HL-60 (cell line): ENCODE measurements at regions not wholly inside any gene's neighbourhood (a gene's known extent, or its start where the extent isn't known, plus 50 kb on each side); places are given as distances from the start of the nearest gene placed in this dataset.

Source experiments
- DNase-seq, 2 experiments: peaks; one replicate each; pipeline ENCODE4 v3.0.0-alpha.2; 2010 to 2020; ENCODE audit warnings: low read depth in 1 of 2, low spot score in 1 of 2
- H3K27ac ChIP-seq: fragments of 250-450 bp; sonication (Bioruptor Pico); replicated peaks from 2 replicates; pipeline ENCODE4 v1.5.1; 2020; ENCODE audit warnings: mild to moderate bottlenecking, moderate library complexity
- H3K27me3 ChIP-seq: fragments of 250-450 bp; sonication (Bioruptor Pico); 2 replicates; pipeline ENCODE4 v1.5.1; 2021; ENCODE audit warnings: mild to moderate bottlenecking, moderate library complexity; ENCODE audit not compliant: insufficient read depth, poor library complexity, severe bottlenecking
- H3K4me3 ChIP-seq: replicated peaks from 2 replicates; pipeline ENCODE4 v1.5.1; 2011; ENCODE audit warnings: mild to moderate bottlenecking, control low read depth, low read length; ENCODE audit not compliant: insufficient read depth
- CTCF ChIP-seq: IDR thresholded peaks from one replicate; pipeline ENCODE4 v1.5.1; 2011; ENCODE audit warnings: low read length, control low read depth, inconsistent platforms; ENCODE audit not compliant: insufficient read depth
- GABPA ChIP-seq: IDR thresholded peaks from 2 replicates; pipeline ENCODE4 v1.6.1; 2012; ENCODE audit warnings: low read depth
- POLR2AphosphoS5 ChIP-seq: IDR thresholded peaks from 2 replicates; pipeline ENCODE4 v1.6.1; 2012; ENCODE audit warnings: low read depth
- SPI1 ChIP-seq: IDR thresholded peaks from 2 replicates; pipeline ENCODE4 v1.6.1; 2012; ENCODE audit warnings: low read depth, mild to moderate bottlenecking, borderline replicate concordance
- TF ChIP-seq, protein P1 (sequence below): IDR thresholded peaks from 2 replicates; pipeline ENCODE4 v1.6.1; 2012; ENCODE audit warnings: low read depth; ENCODE audit not compliant: insufficient replicate concordance

DNA sequence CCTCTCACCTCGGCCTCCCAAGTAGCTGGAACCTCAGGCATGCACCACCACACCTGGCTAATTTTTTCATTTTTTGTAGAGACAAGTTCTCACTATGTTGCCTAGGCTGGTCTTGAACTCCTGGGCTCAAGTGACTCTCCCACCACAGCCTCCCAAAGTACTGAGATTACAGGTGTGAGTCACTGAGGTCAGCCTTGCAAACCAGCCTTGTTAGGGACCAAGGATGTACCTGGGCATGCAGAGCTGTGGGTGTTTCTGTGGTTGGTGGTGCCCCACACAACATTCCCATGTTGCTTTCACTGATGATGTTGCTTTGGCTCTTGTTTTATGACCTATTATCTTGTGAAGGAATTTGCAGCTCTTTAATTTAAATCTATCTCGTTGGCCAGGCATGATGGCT lies 54.8 kb downstream of the OTUD1 start:
- TF ChIP-seq, protein P1, sequence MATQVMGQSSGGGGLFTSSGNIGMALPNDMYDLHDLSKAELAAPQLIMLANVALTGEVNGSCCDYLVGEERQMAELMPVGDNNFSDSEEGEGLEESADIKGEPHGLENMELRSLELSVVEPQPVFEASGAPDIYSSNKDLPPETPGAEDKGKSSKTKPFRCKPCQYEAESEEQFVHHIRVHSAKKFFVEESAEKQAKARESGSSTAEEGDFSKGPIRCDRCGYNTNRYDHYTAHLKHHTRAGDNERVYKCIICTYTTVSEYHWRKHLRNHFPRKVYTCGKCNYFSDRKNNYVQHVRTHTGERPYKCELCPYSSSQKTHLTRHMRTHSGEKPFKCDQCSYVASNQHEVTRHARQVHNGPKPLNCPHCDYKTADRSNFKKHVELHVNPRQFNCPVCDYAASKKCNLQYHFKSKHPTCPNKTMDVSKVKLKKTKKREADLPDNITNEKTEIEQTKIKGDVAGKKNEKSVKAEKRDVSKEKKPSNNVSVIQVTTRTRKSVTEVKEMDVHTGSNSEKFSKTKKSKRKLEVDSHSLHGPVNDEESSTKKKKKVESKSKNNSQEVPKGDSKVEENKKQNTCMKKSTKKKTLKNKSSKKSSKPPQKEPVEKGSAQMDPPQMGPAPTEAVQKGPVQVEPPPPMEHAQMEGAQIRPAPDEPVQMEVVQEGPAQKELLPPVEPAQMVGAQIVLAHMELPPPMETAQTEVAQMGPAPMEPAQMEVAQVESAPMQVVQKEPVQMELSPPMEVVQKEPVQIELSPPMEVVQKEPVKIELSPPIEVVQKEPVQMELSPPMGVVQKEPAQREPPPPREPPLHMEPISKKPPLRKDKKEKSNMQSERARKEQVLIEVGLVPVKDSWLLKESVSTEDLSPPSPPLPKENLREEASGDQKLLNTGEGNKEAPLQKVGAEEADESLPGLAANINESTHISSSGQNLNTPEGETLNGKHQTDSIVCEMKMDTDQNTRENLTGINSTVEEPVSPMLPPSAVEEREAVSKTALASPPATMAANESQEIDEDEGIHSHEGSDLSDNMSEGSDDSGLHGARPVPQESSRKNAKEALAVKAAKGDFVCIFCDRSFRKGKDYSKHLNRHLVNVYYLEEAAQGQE, result no peak
- TF ChIP-seq CTCF, result no peak
- TF ChIP-seq POLR2AphosphoS5, result no peak
- TF ChIP-seq SPI1, result no peak
- TF ChIP-seq GABPA, result no peak
- Histone ChIP-seq H3K27ac (no peak overlapping the region), H3K27me3 (no peaks in the 10 kb centered on the region), H3K4me3 (no peak overlapping the region)
- no peak for DNase-seq

DNA sequence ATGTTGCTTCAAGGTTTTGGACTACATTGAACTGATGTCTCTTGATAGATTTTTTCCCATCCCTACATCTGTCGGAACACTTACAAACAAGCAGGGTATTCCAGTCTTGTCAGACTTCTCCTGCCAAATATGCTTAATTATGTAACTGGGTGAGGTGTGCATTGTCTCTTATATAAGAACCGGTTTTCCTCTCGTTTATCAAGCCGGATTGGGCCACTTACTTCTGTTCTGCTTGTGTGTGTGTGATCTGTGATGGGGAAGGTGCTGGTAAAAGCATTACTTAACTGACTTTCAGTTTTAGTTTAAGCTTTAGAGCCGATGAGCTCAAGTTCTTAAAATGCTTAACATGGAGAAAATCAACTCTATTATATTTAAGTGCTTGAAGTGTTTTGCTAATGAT lies 57.9 kb downstream of the OTUD1 start:
- DNase-seq, result no peak
- Histone ChIP-seq H3K4me3 (no peak overlapping the region), H3K27ac (no peak overlapping the region), H3K27me3 (no peaks in the 10 kb centered on the region)
- TF ChIP-seq SPI1, result no peak
- TF ChIP-seq, protein P1, result no peak
- TF ChIP-seq GABPA, result no peak
- TF ChIP-seq POLR2AphosphoS5, result no peak
- no peak for TF ChIP-seq CTCF

DNA sequence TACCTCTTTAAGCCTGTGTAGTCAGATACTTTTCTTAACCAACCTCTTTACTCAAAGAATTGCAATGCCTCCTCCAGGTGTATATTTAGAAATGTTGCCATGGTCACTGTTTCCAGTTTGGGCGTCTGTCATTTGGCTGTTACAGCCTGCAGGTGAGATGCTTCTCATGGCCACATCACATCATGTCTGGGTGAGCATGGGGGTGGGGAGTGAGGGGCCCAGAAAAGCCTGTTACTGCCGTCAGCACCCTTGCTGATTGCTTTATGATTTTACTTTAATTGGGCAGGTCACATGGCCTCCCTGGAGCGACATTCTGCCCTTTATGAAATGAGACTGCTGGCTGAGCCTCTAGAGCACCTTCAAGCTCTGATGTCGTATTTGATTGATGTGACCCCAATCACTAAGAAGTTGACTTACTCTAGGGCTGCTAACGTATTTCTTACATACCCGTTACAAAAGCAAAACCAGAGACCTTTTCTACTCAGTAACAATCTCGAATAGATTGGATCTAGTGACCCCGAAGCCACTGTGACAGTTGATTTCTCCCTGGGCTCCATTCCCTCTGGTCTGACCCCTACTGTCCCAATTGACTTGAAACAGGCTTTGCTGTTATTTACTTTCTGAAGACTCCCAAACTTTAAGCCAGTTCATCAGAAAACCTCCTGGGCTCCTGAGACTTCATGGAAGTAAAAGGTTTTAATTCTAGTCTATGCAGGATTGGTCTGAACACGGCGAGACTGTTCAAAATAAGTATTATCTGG lies 60.7 kb downstream of the OTUD1 start:
- no peak for TF ChIP-seq SPI1
- no peak for DNase-seq
- H3K27ac ChIP-seq, result no peak overlapping the region
- H3K27me3 ChIP-seq, result no peaks in the 10 kb centered on the region
- no peak overlapping the region for H3K4me3 ChIP-seq

DNA sequence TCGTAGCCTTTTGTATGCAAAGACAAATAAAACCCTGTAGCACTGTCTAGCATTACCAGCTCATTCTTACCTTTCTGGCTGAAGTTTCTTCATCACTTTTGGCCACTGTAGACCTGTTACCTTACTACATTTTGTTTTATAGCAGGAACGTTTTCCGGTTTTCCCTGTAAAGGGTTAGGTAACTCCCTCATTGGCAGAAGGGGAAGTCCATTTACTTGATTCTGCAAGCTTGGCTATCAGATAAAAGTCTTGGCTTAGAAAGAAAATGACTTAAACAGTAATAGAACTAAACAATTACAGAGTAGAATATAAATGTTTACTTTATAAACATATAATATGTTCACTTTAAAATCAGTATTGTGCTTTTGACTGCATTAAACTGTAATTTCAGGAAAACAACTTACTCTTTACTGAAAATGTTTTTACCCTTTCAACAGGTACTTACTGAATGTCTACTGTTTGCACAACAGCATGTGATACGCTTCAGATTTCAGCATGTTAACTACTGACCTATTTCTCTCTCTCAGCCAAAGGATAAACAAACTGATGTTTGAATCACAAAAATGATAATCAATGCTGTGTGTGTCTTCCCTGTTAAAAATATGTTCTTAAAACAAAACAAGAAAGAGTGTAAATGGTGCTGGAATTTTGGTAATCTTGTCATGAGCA lies 67.1 kb downstream of the OTUD1 start:
- TF ChIP-seq SPI1, result no peak
- no peak for TF ChIP-seq POLR2AphosphoS5
- TF ChIP-seq, protein P1, result no peak
- TF ChIP-seq CTCF, result no peak
- TF ChIP-seq GABPA, result no peak
- H3K4me3 ChIP-seq, result no peak overlapping the region

More for the DNA sequence above, 67.1 kb downstream of the OTUD1 start:
- Histone ChIP-seq H3K27me3 (no peaks in the 10 kb centered on the region), H3K27ac (no peak overlapping the region)
- DNase-seq, result no peak
